Fibroblast of villous mesenchyme (primary cell): ENCODE measurements at regions not wholly inside any gene's neighbourhood (a gene's known extent, or its start where the extent isn't known, plus 50 kb on each side); places are given as distances from the start of the nearest gene placed in this dataset.

Source experiments
- DNase-seq: peaks from one replicate; pipeline ENCODE4 v3.0.0-alpha.2; 2010; ENCODE audit warnings: low read depth
- H3K4me3 ChIP-seq: 2 replicates; pipeline ENCODE4 v1.5.1; 2011; ENCODE audit warnings: low read depth, mild to moderate bottlenecking, low read length
- CTCF ChIP-seq: IDR thresholded peaks from 2 replicates; pipeline ENCODE4 v1.5.1; 2012; ENCODE audit warnings: low read depth, mild to moderate bottlenecking, low read length; ENCODE audit not compliant: insufficient read depth

- no peak overlapping the region for H3K4me3 ChIP-seq
- TF ChIP-seq CTCF: no peak
- no peak for DNase-seq
Observed at GRCh38 chr5:51104556-51104955, 278.7 kb upstream of the ISL1 start.

GRCh38 chr5:51109786-51110410 is 273.4 kb upstream of the ISL1 start:
- H3K4me3 ChIP-seq: no peak overlapping the region
- TF ChIP-seq CTCF: no peak
- no peak for DNase-seq

- TF ChIP-seq CTCF: no peak
- no peak for DNase-seq
- no peak overlapping the region for H3K4me3 ChIP-seq
Observed at GRCh38 chr5:51131266-51131665, 252.0 kb upstream of the ISL1 start.

DNA sequence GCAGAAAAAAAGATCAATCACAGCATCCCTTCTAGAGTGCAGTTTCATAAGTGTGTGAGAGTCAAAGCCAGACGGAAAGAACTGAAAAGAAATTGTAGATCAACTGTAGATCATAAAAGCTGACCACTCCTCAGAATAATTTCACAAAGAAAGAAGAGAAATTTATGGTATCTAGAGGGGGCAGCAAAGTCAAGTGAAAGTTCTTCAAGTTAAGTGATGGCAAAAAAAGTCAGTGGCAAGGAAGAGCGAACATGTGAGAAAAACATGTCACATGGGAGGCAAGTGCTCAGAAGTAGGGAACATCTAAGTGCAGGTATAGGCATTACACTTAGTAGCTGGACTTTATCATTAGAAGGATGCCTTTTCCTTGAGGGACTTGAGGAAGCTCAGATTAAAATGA is 245.1 kb upstream of the ISL1 start:
- DNase-seq: no peak
- no peak overlapping the region for H3K4me3 ChIP-seq
- no peak for TF ChIP-seq CTCF

- no peak overlapping the region for H3K4me3 ChIP-seq
- no peak for DNase-seq
- TF ChIP-seq CTCF: no peak
Observed at GRCh38 chr5:51148437-51148836, 234.8 kb upstream of the ISL1 start.

GRCh38 chr5:51156222-51156621 is 227.0 kb upstream of the ISL1 start:
- DNase-seq: no peak
- H3K4me3 ChIP-seq: no peak overlapping the region
- TF ChIP-seq CTCF: no peak

GRCh38 chr5:51156838-51157237 is 226.4 kb upstream of the ISL1 start:
- no peak for DNase-seq
- H3K4me3 ChIP-seq: no peak overlapping the region
- TF ChIP-seq CTCF: no peak
